ENCODE measurements at regions not wholly inside any gene's neighbourhood (a gene's known extent, or its start where the extent isn't known, plus 50 kb on each side); places are given as distances from the start of the nearest gene placed in this dataset.
"Not testable (repeated sequence)": the region's sequence is repeated elsewhere in the genome, so short reads cannot be mapped to it uniquely, and the experiment has no call there.

- Histone ChIP-seq H3K36me3 (ENCODE audit: control insufficient read depth, insufficient read depth, low read length) (no peaks in the 10 kb centered on the region), H3K4me3 (ENCODE audit: extremely low read depth, insufficient read depth, low read length, poor library complexity, severe bottlenecking) (no peak overlapping the region)
Measured at GRCh38 chr2:36184848-36185247, 170.7 kb upstream of the CRIM1 start.

GRCh38 chr2:36180789-36181482 lies 174.6 kb upstream of the CRIM1 start:
- WGBS, 2 experiments (ENCODE audit: insufficient coverage in 2 of 2), result 100% methylated on average over 1 of the region's 7 CpGs
- not testable (repeated sequence) for H3K4me3 ChIP-seq (ENCODE audit: extremely low read depth, insufficient read depth, low read length, poor library complexity, severe bottlenecking); H3K4me1 ChIP-seq (ENCODE audit: control insufficient read depth, insufficient read depth, low read length, poor library complexity, severe bottlenecking); H3K9me3 ChIP-seq (ENCODE audit: control insufficient read depth, low read length); H3K27ac ChIP-seq (ENCODE audit: low read depth, low read length, severe bottlenecking); H3K36me3 ChIP-seq (ENCODE audit: control insufficient read depth, insufficient read depth, low read length)

More at GRCh38 chr2:36184848-36185247, 170.7 kb upstream of the CRIM1 start:
- Histone ChIP-seq H3K4me1 (ENCODE audit: control insufficient read depth, insufficient read depth, low read length, poor library complexity, severe bottlenecking) (no peaks in the 10 kb centered on the region), H3K27ac (ENCODE audit: low read depth, low read length, severe bottlenecking) (no peak overlapping the region), H3K9me3 (ENCODE audit: control insufficient read depth, low read length) (no peaks in the 10 kb centered on the region)

DNA sequence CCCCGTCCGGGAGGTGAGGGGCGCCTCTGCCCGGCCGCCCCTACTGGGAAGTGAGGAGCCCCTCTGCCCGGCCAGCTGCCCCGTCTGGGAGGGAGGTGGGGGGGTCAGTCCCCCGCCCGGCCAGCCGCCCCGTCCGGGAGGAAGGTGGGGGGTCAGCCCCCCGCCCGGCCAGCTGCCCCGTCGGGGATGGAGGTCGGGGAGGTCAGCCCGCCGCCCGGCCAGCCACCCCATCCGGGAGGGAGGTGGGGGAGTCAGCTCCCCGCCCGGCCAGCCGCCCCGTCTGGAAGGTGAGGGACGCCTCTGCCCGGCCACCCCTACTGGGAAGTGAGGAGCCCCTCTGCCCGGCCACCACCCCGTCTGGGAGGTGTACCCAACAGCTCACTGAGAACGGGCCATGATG lies 175.3 kb upstream of the CRIM1 start:
- not testable (repeated sequence) for H3K4me1 ChIP-seq (ENCODE audit: control insufficient read depth, insufficient read depth, low read length, poor library complexity, severe bottlenecking); H3K36me3 ChIP-seq (ENCODE audit: control insufficient read depth, insufficient read depth, low read length); H3K4me3 ChIP-seq (ENCODE audit: extremely low read depth, insufficient read depth, low read length, poor library complexity, severe bottlenecking); H3K27ac ChIP-seq (ENCODE audit: low read depth, low read length, severe bottlenecking); H3K9me3 ChIP-seq (ENCODE audit: control insufficient read depth, low read length)
- 100% methylated on average over 2 to 6 of the region's 30 CpGs for WGBS, 2 experiments (ENCODE audit: insufficient coverage in 2 of 2)

GRCh38 chr2:36179668-36180269 lies 175.8 kb upstream of the CRIM1 start:
- not testable (repeated sequence) for H3K27ac ChIP-seq (ENCODE audit: low read depth, low read length, severe bottlenecking); H3K4me1 ChIP-seq (ENCODE audit: control insufficient read depth, insufficient read depth, low read length, poor library complexity, severe bottlenecking); H3K36me3 ChIP-seq (ENCODE audit: control insufficient read depth, insufficient read depth, low read length); H3K4me3 ChIP-seq (ENCODE audit: extremely low read depth, insufficient read depth, low read length, poor library complexity, severe bottlenecking); H3K9me3 ChIP-seq (ENCODE audit: control insufficient read depth, low read length)
- 93 to 100% methylated on average over 4 to 20 of the region's 42 CpGs for WGBS, 2 experiments (ENCODE audit: insufficient coverage in 2 of 2)

DNA sequence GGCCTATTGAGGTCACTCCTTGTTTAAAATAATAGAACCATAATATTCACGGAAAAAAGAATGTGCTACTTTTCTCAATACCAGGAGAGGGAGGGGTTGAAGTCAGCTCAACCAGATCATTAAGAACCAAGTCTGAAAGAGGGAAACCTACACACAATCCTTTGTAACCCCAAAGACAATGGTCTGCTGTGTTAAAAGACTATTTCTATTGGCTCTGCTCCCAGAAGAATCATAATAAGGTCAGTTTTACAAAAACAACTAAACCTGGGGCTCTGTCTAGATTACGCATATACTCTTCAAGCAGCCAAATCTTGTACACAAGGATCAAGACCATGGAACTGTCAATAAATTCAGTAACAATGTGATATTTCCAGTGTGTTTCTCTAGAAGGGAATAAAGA lies 177.2 kb upstream of the CRIM1 start:
- H3K9me3 ChIP-seq (ENCODE audit: control insufficient read depth, low read length), result no peaks in the 10 kb centered on the region
- peaks cover 3% of the 10 kb centered on the region for H3K4me1 ChIP-seq (ENCODE audit: control insufficient read depth, insufficient read depth, low read length, poor library complexity, severe bottlenecking)
- no peak overlapping the region for H3K4me3 ChIP-seq (ENCODE audit: extremely low read depth, insufficient read depth, low read length, poor library complexity, severe bottlenecking)
- WGBS, 2 experiments (ENCODE audit: insufficient coverage in 2 of 2), result 100% methylated on average over 1 of the region's 2 CpGs; no CpG with 5 or more reads in 1 of the 2 experiments
- H3K36me3 ChIP-seq (ENCODE audit: control insufficient read depth, insufficient read depth, low read length), result no peaks in the 10 kb centered on the region
- H3K27ac ChIP-seq (ENCODE audit: low read depth, low read length, severe bottlenecking), result no peak overlapping the region

DNA sequence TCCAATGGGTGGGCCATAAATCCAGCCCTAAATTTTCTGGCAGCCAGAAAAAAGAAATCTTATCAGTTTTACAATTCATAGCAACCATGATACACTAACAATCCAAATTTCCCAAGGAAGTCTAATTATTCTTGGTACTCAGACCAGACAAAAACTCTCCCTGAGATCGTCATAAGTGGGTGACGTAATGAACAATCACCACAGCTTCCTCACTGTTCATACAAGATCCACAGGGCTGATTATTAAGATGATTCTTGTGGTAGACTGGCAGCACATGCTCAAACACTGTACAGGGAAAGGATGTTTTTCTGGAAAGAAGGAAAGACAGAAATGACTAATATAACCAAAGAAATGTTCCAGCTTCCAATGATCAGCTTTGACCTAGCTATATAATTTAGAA lies 178.3 kb upstream of the CRIM1 start:
- Histone ChIP-seq H3K4me1 (ENCODE audit: control insufficient read depth, insufficient read depth, low read length, poor library complexity, severe bottlenecking) (peaks cover 3% of the 10 kb centered on the region), H3K36me3 (ENCODE audit: control insufficient read depth, insufficient read depth, low read length) (no peaks in the 10 kb centered on the region), H3K9me3 (ENCODE audit: control insufficient read depth, low read length) (no peaks in the 10 kb centered on the region), H3K4me3 (ENCODE audit: extremely low read depth, insufficient read depth, low read length, poor library complexity, severe bottlenecking) (no peak overlapping the region), H3K27ac (ENCODE audit: low read depth, low read length, severe bottlenecking) (no peak overlapping the region)
- WGBS, 2 experiments (ENCODE audit: insufficient coverage in 2 of 2), result 100% methylated on average over 2 of the region's 2 CpGs; no CpG with 5 or more reads in 1 of the 2 experiments

GRCh38 chr2:36174920-36175319 lies 180.7 kb upstream of the CRIM1 start:
- Histone ChIP-seq H3K27ac (ENCODE audit: low read depth, low read length, severe bottlenecking) (no peak overlapping the region), H3K9me3 (ENCODE audit: control insufficient read depth, low read length) (no peaks in the 10 kb centered on the region), H3K4me1 (ENCODE audit: control insufficient read depth, insufficient read depth, low read length, poor library complexity, severe bottlenecking) (peaks cover 3% of the 10 kb centered on the region), H3K4me3 (ENCODE audit: extremely low read depth, insufficient read depth, low read length, poor library complexity, severe bottlenecking) (no peak overlapping the region), H3K36me3 (ENCODE audit: control insufficient read depth, insufficient read depth, low read length) (no peaks in the 10 kb centered on the region)
- WGBS, 2 experiments (ENCODE audit: insufficient coverage in 2 of 2), result no CpG with 5 or more reads among the region's 1 CpG

GRCh38 chr2:36173760-36174404 lies 181.7 kb upstream of the CRIM1 start:
- no peaks in the 10 kb centered on the region for H3K36me3 ChIP-seq (ENCODE audit: control insufficient read depth, insufficient read depth, low read length)
- no peaks in the 10 kb centered on the region for H3K9me3 ChIP-seq (ENCODE audit: control insufficient read depth, low read length)
- H3K4me1 ChIP-seq (ENCODE audit: control insufficient read depth, insufficient read depth, low read length, poor library complexity, severe bottlenecking), result peaks cover 3% of the 10 kb centered on the region
- WGBS, 2 experiments (ENCODE audit: insufficient coverage in 2 of 2), result 83% methylated on average over 4 to 5 of the region's 6 CpGs
- H3K4me3 ChIP-seq (ENCODE audit: extremely low read depth, insufficient read depth, low read length, poor library complexity, severe bottlenecking), result no peak overlapping the region
- no peak overlapping the region for H3K27ac ChIP-seq (ENCODE audit: low read depth, low read length, severe bottlenecking)

DNA sequence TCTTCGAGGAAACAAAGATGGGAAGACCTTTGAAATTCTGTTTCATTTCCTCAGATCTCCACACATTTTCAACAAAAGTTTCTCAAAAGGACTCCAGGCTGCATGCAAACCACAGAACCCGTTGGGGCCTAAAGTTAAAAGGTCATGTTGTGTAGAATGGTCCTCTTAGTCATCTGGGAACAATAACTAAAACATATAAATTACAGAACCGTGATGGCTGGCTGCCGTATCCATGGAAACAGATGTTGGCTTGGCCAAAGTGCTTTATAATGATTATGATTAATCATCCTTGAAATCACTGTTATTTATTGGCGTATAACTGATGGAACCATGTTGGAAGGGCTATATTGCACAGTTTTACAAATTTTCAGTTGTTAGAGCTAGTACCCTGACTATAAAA lies 182.8 kb upstream of the CRIM1 start:
- H3K4me1 ChIP-seq (ENCODE audit: control insufficient read depth, insufficient read depth, low read length, poor library complexity, severe bottlenecking), result peaks cover 3% of the 10 kb centered on the region
- 93% methylated on average over 2 to 3 of the region's 5 CpGs for WGBS, 2 experiments (ENCODE audit: insufficient coverage in 2 of 2)

GRCh38 chr2:36170805-36171204 lies 184.8 kb upstream of the CRIM1 start:
- no peaks in the 10 kb centered on the region for H3K36me3 ChIP-seq (ENCODE audit: control insufficient read depth, insufficient read depth, low read length)
- H3K27ac ChIP-seq (ENCODE audit: low read depth, low read length, severe bottlenecking), result no peak overlapping the region
- peaks cover 3% of the 10 kb centered on the region for H3K4me1 ChIP-seq (ENCODE audit: control insufficient read depth, insufficient read depth, low read length, poor library complexity, severe bottlenecking)
- no peaks in the 10 kb centered on the region for H3K9me3 ChIP-seq (ENCODE audit: control insufficient read depth, low read length)
- no peak overlapping the region for H3K4me3 ChIP-seq (ENCODE audit: extremely low read depth, insufficient read depth, low read length, poor library complexity, severe bottlenecking)
- 0 to 46% methylated on average over 1 to 2 of the region's 2 CpGs for WGBS, 2 experiments (ENCODE audit: insufficient coverage in 2 of 2)

More for the DNA sequence above, 182.8 kb upstream of the CRIM1 start:
- Histone ChIP-seq H3K9me3 (ENCODE audit: control insufficient read depth, low read length) (no peaks in the 10 kb centered on the region), H3K36me3 (ENCODE audit: control insufficient read depth, insufficient read depth, low read length) (no peaks in the 10 kb centered on the region), H3K27ac (ENCODE audit: low read depth, low read length, severe bottlenecking) (peak overlapping the region; percentile 57), H3K4me3 (ENCODE audit: extremely low read depth, insufficient read depth, low read length, poor library complexity, severe bottlenecking) (no peak overlapping the region)

DNA sequence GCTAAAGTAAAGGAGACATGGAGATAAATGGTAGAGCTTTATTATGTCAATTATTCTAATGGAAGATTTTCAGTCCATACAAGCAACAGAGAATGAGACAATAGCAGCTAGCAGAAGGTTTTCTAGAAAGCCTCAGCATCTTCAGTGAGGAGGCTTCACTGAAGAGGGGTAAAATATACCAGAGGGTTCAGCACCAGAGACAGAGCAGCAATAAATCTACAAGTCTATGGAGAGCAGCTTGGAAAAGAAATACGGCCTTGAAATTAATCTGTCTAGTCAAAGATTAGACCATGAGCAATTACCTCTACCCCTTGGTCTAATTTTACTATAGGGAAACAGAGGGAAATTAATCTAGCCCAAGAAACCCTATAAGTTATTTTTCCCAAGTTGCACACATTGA lies 185.7 kb upstream of the CRIM1 start:
- Histone ChIP-seq H3K4me3 (ENCODE audit: extremely low read depth, insufficient read depth, low read length, poor library complexity, severe bottlenecking) (no peak overlapping the region), H3K36me3 (ENCODE audit: control insufficient read depth, insufficient read depth, low read length) (no peaks in the 10 kb centered on the region), H3K9me3 (ENCODE audit: control insufficient read depth, low read length) (no peaks in the 10 kb centered on the region), H3K4me1 (ENCODE audit: control insufficient read depth, insufficient read depth, low read length, poor library complexity, severe bottlenecking) (peaks cover 3% of the 10 kb centered on the region), H3K27ac (ENCODE audit: low read depth, low read length, severe bottlenecking) (no peak overlapping the region)
- no CpG with 5 or more reads among the region's 1 CpG for WGBS, 2 experiments (ENCODE audit: insufficient coverage in 2 of 2)
